Neural crest cell (in vitro differentiated cells): ENCODE measurements at regions not wholly inside any gene's neighbourhood (a gene's known extent, or its start where the extent isn't known, plus 50 kb on each side); places are given as distances from the start of the nearest gene placed in this dataset.
"Not testable (repeated sequence)": the region's sequence is repeated elsewhere in the genome, so short reads cannot be mapped to it uniquely, and the experiment has no call there.

Experiments
- DNase-seq: peaks from one replicate; pipeline ENCODE4 v3.0.0; 2021; ENCODE audit warnings: low read depth, mixed read lengths, low spot score
- H3K27ac Mint-ChIP-seq: one replicate; pipeline ENCODE4 v1.8.0; 2021; ENCODE audit warnings: mild to moderate bottlenecking, mixed read lengths; ENCODE audit not compliant: unreplicated experiment
- H3K27me3 Mint-ChIP-seq: 2 replicates; pipeline ENCODE4 v1.8.0; 2021; ENCODE audit warnings: low read depth, mild to moderate bottlenecking, mixed read lengths
- H3K36me3 Mint-ChIP-seq: 2 replicates; pipeline ENCODE4 v1.8.0; 2021; ENCODE audit warnings: low read depth, mild to moderate bottlenecking, mixed read lengths
- H3K4me1 Mint-ChIP-seq: 2 replicates; pipeline ENCODE4 v1.8.0; 2021; ENCODE audit warnings: mixed read lengths
- H3K4me3 Mint-ChIP-seq: one replicate; pipeline ENCODE4 v1.8.0; 2021; ENCODE audit warnings: mild to moderate bottlenecking, mixed read lengths
- H3K9me3 Mint-ChIP-seq: 2 replicates; pipeline ENCODE4 v1.8.0; 2021; ENCODE audit warnings: mixed read lengths
- TF ChIP-seq, protein P1 (sequence below): fragments of 200-600 bp; sonication (generic); conservative IDR thresholded peaks from 2 replicates; pipeline ENCODE4 v1.5.0; 2021; ENCODE audit warnings: antibody characterized with exemption, mild to moderate bottlenecking

GRCh38 chr12:87406926-87407325 is 622.3 kb downstream of the C12orf50 start:
- Mint-ChIP-seq H3K36me3 (no peaks in the 10 kb centered on the region), H3K27me3 (no peaks in the 10 kb centered on the region), H3K4me1 (no peaks in the 10 kb centered on the region), H3K27ac (no peak overlapping the region), H3K4me3 (no peak overlapping the region), H3K9me3 (peaks cover 3% of the 10 kb centered on the region)
- DNase-seq = no peak
- TF ChIP-seq, protein P1, sequence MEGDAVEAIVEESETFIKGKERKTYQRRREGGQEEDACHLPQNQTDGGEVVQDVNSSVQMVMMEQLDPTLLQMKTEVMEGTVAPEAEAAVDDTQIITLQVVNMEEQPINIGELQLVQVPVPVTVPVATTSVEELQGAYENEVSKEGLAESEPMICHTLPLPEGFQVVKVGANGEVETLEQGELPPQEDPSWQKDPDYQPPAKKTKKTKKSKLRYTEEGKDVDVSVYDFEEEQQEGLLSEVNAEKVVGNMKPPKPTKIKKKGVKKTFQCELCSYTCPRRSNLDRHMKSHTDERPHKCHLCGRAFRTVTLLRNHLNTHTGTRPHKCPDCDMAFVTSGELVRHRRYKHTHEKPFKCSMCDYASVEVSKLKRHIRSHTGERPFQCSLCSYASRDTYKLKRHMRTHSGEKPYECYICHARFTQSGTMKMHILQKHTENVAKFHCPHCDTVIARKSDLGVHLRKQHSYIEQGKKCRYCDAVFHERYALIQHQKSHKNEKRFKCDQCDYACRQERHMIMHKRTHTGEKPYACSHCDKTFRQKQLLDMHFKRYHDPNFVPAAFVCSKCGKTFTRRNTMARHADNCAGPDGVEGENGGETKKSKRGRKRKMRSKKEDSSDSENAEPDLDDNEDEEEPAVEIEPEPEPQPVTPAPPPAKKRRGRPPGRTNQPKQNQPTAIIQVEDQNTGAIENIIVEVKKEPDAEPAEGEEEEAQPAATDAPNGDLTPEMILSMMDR = no peak

DNA sequence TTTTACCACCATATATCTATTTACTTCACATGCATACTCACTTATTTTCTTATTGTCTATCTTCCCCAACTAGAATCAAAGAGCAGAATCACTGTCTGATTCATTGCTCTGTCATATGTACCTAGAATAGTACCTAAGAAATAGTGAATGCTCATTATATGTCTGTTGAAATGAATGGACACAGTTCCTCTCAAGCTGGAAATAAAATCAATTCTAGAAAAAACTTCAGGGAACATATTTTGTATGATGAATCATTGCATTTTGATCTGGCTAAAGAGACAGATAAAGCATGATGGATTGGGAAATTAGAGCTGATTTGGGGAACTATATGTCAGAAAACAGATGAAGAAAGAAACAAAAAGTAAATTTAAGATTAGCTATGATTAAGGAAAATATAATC is 623.3 kb downstream of the C12orf50 start:
- H3K9me3 Mint-ChIP-seq = no peaks in the 10 kb centered on the region
- no peak overlapping the region for H3K27ac Mint-ChIP-seq
- no peak overlapping the region for H3K4me3 Mint-ChIP-seq
- H3K4me1 Mint-ChIP-seq = no peaks in the 10 kb centered on the region
- H3K36me3 Mint-ChIP-seq = no peaks in the 10 kb centered on the region
- no peaks in the 10 kb centered on the region for H3K27me3 Mint-ChIP-seq
- DNase-seq = no peak
- TF ChIP-seq, protein P1 = no peak

- not testable (repeated sequence) for H3K4me3 Mint-ChIP-seq, H3K9me3 Mint-ChIP-seq, H3K4me1 Mint-ChIP-seq, DNase-seq, H3K36me3 Mint-ChIP-seq, H3K27me3 Mint-ChIP-seq, H3K27ac Mint-ChIP-seq
Observed at GRCh38 chr12:87394168-87394567, 635.0 kb downstream of the C12orf50 start.

DNA sequence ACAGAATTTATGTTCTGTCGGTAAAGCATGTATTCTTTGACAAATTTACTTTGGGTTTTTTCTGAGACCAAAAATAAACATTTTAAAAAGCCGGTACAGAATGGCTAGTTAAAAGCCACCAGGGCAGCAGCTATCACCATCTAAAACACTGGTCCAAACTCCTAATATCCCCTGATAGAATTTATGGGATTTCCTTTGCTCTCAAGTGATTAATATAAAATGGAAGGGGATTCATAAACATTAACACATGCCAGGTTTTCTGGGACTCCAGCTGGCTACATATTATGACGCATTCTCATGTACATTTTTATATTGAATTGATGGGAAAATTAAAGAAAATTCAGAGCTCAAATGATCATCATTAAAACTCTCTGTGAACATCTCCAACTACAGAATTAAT is 640.8 kb downstream of the C12orf50 start:
- Mint-ChIP-seq H3K27me3 (no peaks in the 10 kb centered on the region), H3K4me3 (no peak overlapping the region), H3K36me3 (no peaks in the 10 kb centered on the region), H3K9me3 (peaks cover 3% of the 10 kb centered on the region), H3K27ac (no peak overlapping the region), H3K4me1 (peaks cover 11% of the 10 kb centered on the region)
- TF ChIP-seq, protein P1 = no peak
- no peak for DNase-seq

DNA sequence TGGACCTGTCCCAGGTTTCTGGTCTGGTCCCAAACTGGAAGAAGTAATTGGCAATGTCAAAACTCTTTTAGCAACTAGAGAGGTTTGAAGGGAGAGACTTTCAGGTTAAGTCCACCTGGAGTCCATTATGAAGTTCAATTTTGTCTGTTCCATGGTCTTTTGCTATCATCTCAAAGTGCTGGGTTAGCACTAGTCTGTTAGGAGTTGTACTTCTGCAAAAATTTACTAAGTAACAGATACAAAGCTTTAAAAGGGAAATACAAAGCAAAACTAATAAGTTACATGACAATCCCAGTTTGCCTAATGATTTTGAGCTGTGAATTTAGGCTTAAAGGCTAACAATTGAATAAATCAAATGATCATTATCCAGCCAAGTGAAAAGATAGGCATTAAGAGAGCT is 643.9 kb downstream of the C12orf50 start:
- Mint-ChIP-seq H3K4me3 (no peak overlapping the region), H3K36me3 (no peaks in the 10 kb centered on the region), H3K27me3 (no peaks in the 10 kb centered on the region), H3K4me1 (peaks cover 11% of the 10 kb centered on the region), H3K9me3 (peaks cover 3% of the 10 kb centered on the region), H3K27ac (no peak overlapping the region)
- no peak for DNase-seq
- TF ChIP-seq, protein P1 = no peak

GRCh38 chr12:87384226-87384625 is 645.0 kb downstream of the C12orf50 start:
- Mint-ChIP-seq H3K9me3 (peaks cover 3% of the 10 kb centered on the region), H3K4me3 (no peak overlapping the region), H3K36me3 (no peaks in the 10 kb centered on the region), H3K27ac (no peak overlapping the region), H3K27me3 (no peaks in the 10 kb centered on the region), H3K4me1 (peaks cover 11% of the 10 kb centered on the region)
- no peak for DNase-seq
- TF ChIP-seq, protein P1 = no peak
